Activated CD4-positive, alpha-beta memory T cell treated with anti-CD3 and anti-CD28 coated beads for 36 hours (primary cell): ENCODE measurements at regions not wholly inside any gene's neighbourhood (a gene's known extent, or its start where the extent isn't known, plus 50 kb on each side); places are given as distances from the start of the nearest gene placed in this dataset.
"Not testable (repeated sequence)": the region's sequence is repeated elsewhere in the genome, so short reads cannot be mapped to it uniquely, and the experiment has no call there.

Experiments used
- CTCF ChIA-PET: fragments of 350-600 bp; sonication (Branson Sonifier 250); formaldehyde crosslinking; loops from one replicate; lab custom pipeline; 2021; ENCODE audit warnings: antibody characterized with exemption, inconsistent platforms; lab: Charles Lee
- POLR2A ChIA-PET: fragments of 350-600 bp; sonication (Branson Sonifier 250); formaldehyde crosslinking; loops from one replicate; lab custom pipeline; 2021; ENCODE audit warnings: antibody characterized with exemption; lab: Charles Lee
- DNase-seq: peaks from one replicate; pipeline ENCODE4 v3.0.0-alpha.2; 2020
- H3K27ac Mint-ChIP-seq: one replicate; pipeline ENCODE4 v1.8.0; 2021; ENCODE audit warnings: mixed read lengths
- H3K27me3 Mint-ChIP-seq: one replicate; pipeline ENCODE4 v1.8.0; 2021; ENCODE audit warnings: mixed read lengths
- H3K36me3 Mint-ChIP-seq: one replicate; pipeline ENCODE4 v1.8.0; 2021; ENCODE audit warnings: mixed read lengths
- H3K4me1 Mint-ChIP-seq: one replicate; pipeline ENCODE4 v1.8.0; 2021; ENCODE audit warnings: low read depth, mixed read lengths
- H3K4me3 Mint-ChIP-seq: one replicate; pipeline ENCODE4 v1.8.0; 2021; ENCODE audit warnings: mild to moderate bottlenecking, mixed read lengths
- H3K9me3 Mint-ChIP-seq: one replicate; pipeline ENCODE4 v1.8.0; 2021; ENCODE audit warnings: mixed read lengths
- intact Hi-C: fragments of 100-400 bp; cut with micrococcal nuclease; formaldehyde crosslinking; loops from one replicate; pipeline ENCODE4 v1.15.1; 2023

- DNase-seq = no peak
- no peaks in the 10 kb centered on the region for H3K36me3 Mint-ChIP-seq
- ChIA-PET POLR2A (no interaction called here), CTCF (no interaction called here)
- intact Hi-C loops = no loop called here
- no peaks in the 10 kb centered on the region for H3K27me3 Mint-ChIP-seq
- no peaks in the 10 kb centered on the region for H3K4me1 Mint-ChIP-seq
- H3K27ac Mint-ChIP-seq = no peak overlapping the region
- H3K4me3 Mint-ChIP-seq = no peak overlapping the region
- peaks cover 2% of the 10 kb centered on the region for H3K9me3 Mint-ChIP-seq
Observed at GRCh38 chr2:17235167-17235566, 283.1 kb downstream of the RAD51AP2 start.

- DNase-seq = no peak
- no peaks in the 10 kb centered on the region for H3K27me3 Mint-ChIP-seq
- intact Hi-C loops = no loop called here
- H3K9me3 Mint-ChIP-seq = peaks cover 2% of the 10 kb centered on the region
- H3K36me3 Mint-ChIP-seq = no peaks in the 10 kb centered on the region
- H3K4me3 Mint-ChIP-seq = no peak overlapping the region
- ChIA-PET POLR2A (no interaction called here), CTCF (no interaction called here)
- no peaks in the 10 kb centered on the region for H3K4me1 Mint-ChIP-seq
- H3K27ac Mint-ChIP-seq = no peak overlapping the region
Observed at GRCh38 chr2:17232776-17233556, 285.3 kb downstream of the RAD51AP2 start.

GRCh38 chr2:17231394-17231965 lies 286.8 kb downstream of the RAD51AP2 start:
- DNase-seq = no peak
- Mint-ChIP-seq H3K9me3 (peaks cover 2% of the 10 kb centered on the region), H3K36me3 (no peaks in the 10 kb centered on the region), H3K4me3 (no peak overlapping the region), H3K27me3 (no peaks in the 10 kb centered on the region), H3K4me1 (no peaks in the 10 kb centered on the region), H3K27ac (no peak overlapping the region)
- POLR2A ChIA-PET = no interaction called here
- intact Hi-C loops = no loop called here
- CTCF ChIA-PET = no interaction called here

- ChIA-PET CTCF (no interaction called here), POLR2A (no interaction called here)
- Mint-ChIP-seq H3K36me3 (no peaks in the 10 kb centered on the region), H3K27ac (no peak overlapping the region), H3K4me3 (no peak overlapping the region), H3K9me3 (no peaks in the 10 kb centered on the region), H3K27me3 (no peaks in the 10 kb centered on the region), H3K4me1 (no peaks in the 10 kb centered on the region)
- DNase-seq = no peak
- intact Hi-C loops = no loop called here
Observed at GRCh38 chr2:17229414-17229813, 288.8 kb downstream of the RAD51AP2 start.

- Mint-ChIP-seq H3K9me3 (peaks cover 4% of the 10 kb centered on the region), H3K4me1 (no peaks in the 10 kb centered on the region), H3K27me3 (no peaks in the 10 kb centered on the region), H3K27ac (no peak overlapping the region), H3K36me3 (no peaks in the 10 kb centered on the region), H3K4me3 (no peak overlapping the region)
- ChIA-PET CTCF (no interaction called here), POLR2A (no interaction called here)
- intact Hi-C loops = no loop called here
- no peak for DNase-seq
Observed at GRCh38 chr2:17228461-17228860, 289.8 kb downstream of the RAD51AP2 start.

- no peak overlapping the region for H3K4me3 Mint-ChIP-seq
- no peaks in the 10 kb centered on the region for H3K4me1 Mint-ChIP-seq
- CTCF ChIA-PET = no interaction called here
- H3K36me3 Mint-ChIP-seq = no peaks in the 10 kb centered on the region
- POLR2A ChIA-PET = no interaction called here
- DNase-seq = no peak
- no peaks in the 10 kb centered on the region for H3K27me3 Mint-ChIP-seq
- H3K9me3 Mint-ChIP-seq = peaks cover 4% of the 10 kb centered on the region
- no peak overlapping the region for H3K27ac Mint-ChIP-seq
- intact Hi-C loops = no loop called here
Observed at GRCh38 chr2:17227856-17228255, 290.4 kb downstream of the RAD51AP2 start.

- POLR2A ChIA-PET = no interaction called here
- peaks cover 7% of the 10 kb centered on the region for H3K9me3 Mint-ChIP-seq
Observed at GRCh38 chr2:17226941-17227490, 291.2 kb downstream of the RAD51AP2 start.

GRCh38 chr2:17223211-17223610 lies 295.0 kb downstream of the RAD51AP2 start:
- CTCF ChIA-PET = no interaction called here
- intact Hi-C loops = no loop called here
- Mint-ChIP-seq H3K27me3 (no peaks in the 10 kb centered on the region), H3K4me3 (no peak overlapping the region), H3K36me3 (no peaks in the 10 kb centered on the region), H3K4me1 (no peaks in the 10 kb centered on the region), H3K27ac (no peak overlapping the region), H3K9me3 (peaks cover 10% of the 10 kb centered on the region)
- no peak for DNase-seq
- POLR2A ChIA-PET = no interaction called here

More at GRCh38 chr2:17226941-17227490, 291.2 kb downstream of the RAD51AP2 start:
- CTCF ChIA-PET = no interaction called here
- no peak overlapping the region for H3K27ac Mint-ChIP-seq
- intact Hi-C loops = no loop called here
- no peak for DNase-seq
- H3K4me1 Mint-ChIP-seq = no peaks in the 10 kb centered on the region
- H3K36me3 Mint-ChIP-seq = no peaks in the 10 kb centered on the region
- H3K27me3 Mint-ChIP-seq = no peaks in the 10 kb centered on the region
- H3K4me3 Mint-ChIP-seq = no peak overlapping the region

GRCh38 chr2:17208511-17208910 lies 309.7 kb downstream of the RAD51AP2 start:
- intact Hi-C loops = no loop called here
- Mint-ChIP-seq H3K9me3 (peaks cover 3% of the 10 kb centered on the region), H3K4me1 (no peaks in the 10 kb centered on the region), H3K27me3 (no peaks in the 10 kb centered on the region), H3K4me3 (no peak overlapping the region), H3K27ac (no peak overlapping the region), H3K36me3 (no peaks in the 10 kb centered on the region)
- DNase-seq = no peak
- ChIA-PET POLR2A (no interaction called here), CTCF (no interaction called here)

- Mint-ChIP-seq H3K4me3 (no peak overlapping the region), H3K27ac (no peak overlapping the region), H3K27me3 (no peaks in the 10 kb centered on the region), H3K4me1 (no peaks in the 10 kb centered on the region), H3K36me3 (no peaks in the 10 kb centered on the region), H3K9me3 (peaks cover 3% of the 10 kb centered on the region)
- DNase-seq = no peak
- ChIA-PET CTCF (no interaction called here), POLR2A (no interaction called here)
- intact Hi-C loops = no loop called here
Observed at GRCh38 chr2:17206771-17207170, 311.5 kb downstream of the RAD51AP2 start.

- H3K27ac Mint-ChIP-seq, H3K27me3 Mint-ChIP-seq, CTCF ChIA-PET, H3K4me1 Mint-ChIP-seq, intact Hi-C loops, POLR2A ChIA-PET, DNase-seq, H3K4me3 Mint-ChIP-seq, H3K36me3 Mint-ChIP-seq, H3K9me3 Mint-ChIP-seq: not testable (repeated sequence)
Observed at GRCh38 chr2:17204214-17204613, 314.0 kb downstream of the RAD51AP2 start.

GRCh38 chr2:17202628-17203027 lies 315.6 kb downstream of the RAD51AP2 start:
- intact Hi-C loops, H3K9me3 Mint-ChIP-seq, CTCF ChIA-PET, H3K4me1 Mint-ChIP-seq, H3K4me3 Mint-ChIP-seq, DNase-seq, H3K27ac Mint-ChIP-seq, H3K36me3 Mint-ChIP-seq, H3K27me3 Mint-ChIP-seq, POLR2A ChIA-PET: not testable (repeated sequence)

GRCh38 chr2:17199741-17200140 lies 318.5 kb downstream of the RAD51AP2 start:
- H3K4me3 Mint-ChIP-seq = no peak overlapping the region
- no peak for DNase-seq
- peaks cover 3% of the 10 kb centered on the region for H3K9me3 Mint-ChIP-seq
- ChIA-PET CTCF (no interaction called here), POLR2A (no interaction called here)
- no peaks in the 10 kb centered on the region for H3K36me3 Mint-ChIP-seq
- no peaks in the 10 kb centered on the region for H3K27me3 Mint-ChIP-seq
- intact Hi-C loops = no loop called here
- no peaks in the 10 kb centered on the region for H3K4me1 Mint-ChIP-seq
- H3K27ac Mint-ChIP-seq = no peak overlapping the region
